CD4-positive, alpha-beta T cell treated with Interleukin-6 at 100 ng/mL for 8 hours (primary cell): ENCODE measurements at regions not wholly inside any gene's neighbourhood (a gene's known extent, or its start where the extent isn't known, plus 50 kb on each side); places are given as distances from the start of the nearest gene placed in this dataset.
A peak's percentile ranks its signal among the peaks of the same experiment; 100 is the strongest.

Experiments
- DNase-seq: peaks from one replicate; pipeline ENCODE4 v3.0.0-alpha.2; 2020; ENCODE audit warnings: mixed read lengths, low spot score

- DNase-seq: no peak
Measured at GRCh38 chr3:72299823-72300222, 514.9 kb upstream of the PROK2 start.

- DNase-seq: no peak
Measured at GRCh38 chr3:72299321-72299802, 514.4 kb upstream of the PROK2 start.

GRCh38 chr3:72298201-72299152 lies 513.5 kb upstream of the PROK2 start:
- DNase-seq: no peak

GRCh38 chr3:72297481-72297880 lies 512.5 kb upstream of the PROK2 start:
- no peak for DNase-seq

GRCh38 chr3:72296477-72297111 lies 511.6 kb upstream of the PROK2 start:
- no peak for DNase-seq

- no peak for DNase-seq
Measured at GRCh38 chr3:72295962-72296450, 511.1 kb upstream of the PROK2 start.

GRCh38 chr3:72295276-72295961 lies 510.5 kb upstream of the PROK2 start:
- DNase-seq: no peak

GRCh38 chr3:72290859-72291638 lies 506.1 kb upstream of the PROK2 start:
- DNase-seq: no peak

- no peak for DNase-seq
Measured at GRCh38 chr3:72289692-72290071, 504.7 kb upstream of the PROK2 start.

GRCh38 chr3:72288955-72289691 lies 504.2 kb upstream of the PROK2 start:
- DNase-seq: peak; percentile 3

GRCh38 chr3:72287956-72288355 lies 503.0 kb upstream of the PROK2 start:
- no peak for DNase-seq

- no peak for DNase-seq
Measured at GRCh38 chr3:72285502-72285901, 500.6 kb upstream of the PROK2 start.

- DNase-seq: no peak
Measured at GRCh38 chr3:72284471-72284870, 499.5 kb upstream of the PROK2 start.

GRCh38 chr3:72282918-72283317 lies 498.0 kb upstream of the PROK2 start:
- DNase-seq: no peak

- DNase-seq: no peak
Measured at GRCh38 chr3:72281551-72281950, 496.6 kb upstream of the PROK2 start.

- no peak for DNase-seq
Measured at GRCh38 chr3:72280876-72281275, 495.9 kb upstream of the PROK2 start.

- DNase-seq: no peak
Measured at GRCh38 chr3:72279631-72280041, 494.7 kb upstream of the PROK2 start.

GRCh38 chr3:72279068-72279604 lies 494.2 kb upstream of the PROK2 start:
- no peak for DNase-seq

- DNase-seq: no peak
Measured at GRCh38 chr3:72278349-72279067, 493.6 kb upstream of the PROK2 start.

GRCh38 chr3:72277710-72278109 lies 492.8 kb upstream of the PROK2 start:
- DNase-seq: no peak
